Left lung (tissue), 4 donors: ENCODE measurements at regions not wholly inside any gene's neighbourhood (a gene's known extent, or its start where the extent isn't known, plus 50 kb on each side); places are given as distances from the start of the nearest gene placed in this dataset.

Source experiments
- ATAC-seq: fragments of 200-7000 bp; cut with Tn5 transposase; one replicate; pipeline ENCODE4 v1.9.1; 2020; ENCODE audit warnings: moderate library complexity
- DNase-seq, 4 donors: peaks; one replicate each; pipeline ENCODE4 v3.0.0-alpha.2; 2013 to 2020
- H3K27ac ChIP-seq, 2 donors: fragments of 200-600 bp; sonication (generic) in 1 of 2; one replicate each; pipeline versions ENCODE4 v1.5.0 to v1.8.0; 2020 to 2021
- H3K27me3 ChIP-seq, 2 donors: fragments of 200-600 bp; sonication (generic) in 1 of 2; one replicate each; pipeline versions ENCODE4 v1.5.0 to v1.8.0; 2020 to 2021
- H3K36me3 ChIP-seq, 2 donors: fragments of 200-600 bp; sonication (generic) in 1 of 2; one replicate each; pipeline versions ENCODE4 v1.5.0 to v1.8.0; 2020 to 2021
- H3K4me1 ChIP-seq, 2 donors: fragments of 200-600 bp; one replicate each; pipeline ENCODE4 v1.8.0; 2021
- H3K4me3 ChIP-seq, 2 donors: fragments of 200-600 bp; sonication (generic) in 1 of 2; one replicate each; pipeline versions ENCODE4 v1.5.0 to v1.8.0; 2020 to 2021; ENCODE audit warnings: mild to moderate bottlenecking in 1 of 2
- H3K9me3 ChIP-seq, 2 donors: fragments of 200-600 bp; sonication (generic) in 1 of 2; one replicate each; pipeline versions ENCODE4 v1.5.0 to v1.8.0; 2020 to 2021
- intact Hi-C, 2 donors: fragments of 100-400 bp; cut with DNase I; formaldehyde crosslinking; loops; one replicate each; pipeline versions ENCODE4 v1.11.2 to v1.14.2; 2022
- TF ChIP-seq, protein P1 (sequence below), 2 donors: fragments of 200-600 bp; sonication (generic) in 1 of 2; IDR thresholded peaks; one replicate each; pipeline versions ENCODE4 v1.5.0 to v1.8.0; 2021; ENCODE audit warnings: antibody characterized with exemption in 2 of 2
- donor health status: DM: no; HTN: yes; CAD: no.
- donor health status: DM: no; HTN: no; CAD: no.

DNA sequence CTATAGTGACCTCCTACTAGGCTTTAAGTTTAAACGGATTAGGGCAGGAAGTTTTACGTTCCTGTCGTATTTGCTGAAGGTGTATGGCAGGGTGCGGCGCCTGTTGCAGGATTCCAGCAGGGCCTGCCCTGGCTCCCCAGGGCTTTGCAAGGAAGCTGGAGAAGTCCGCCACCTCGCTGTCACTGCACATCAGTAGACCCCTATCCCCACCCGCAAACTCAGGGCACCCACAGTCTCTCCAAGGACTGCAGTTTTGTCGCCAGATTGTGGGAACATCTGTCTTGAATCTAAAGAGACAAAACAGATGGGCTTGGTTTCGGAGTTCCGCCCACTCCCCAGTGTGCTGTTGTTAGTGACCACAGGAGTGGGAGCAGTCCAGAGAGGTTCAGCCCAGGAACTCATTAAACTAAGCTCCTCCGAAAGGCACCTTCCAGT is 110.8 kb downstream of the CDC7 start:
- Histone ChIP-seq H3K36me3 (no peaks in the 10 kb centered on the region), H3K27me3 (no peaks in the 10 kb centered on the region), H3K9me3 (no peaks in the 10 kb centered on the region), H3K4me1 (no peaks in the 10 kb centered on the region), H3K27ac (no peak overlapping the region), H3K4me3 (no peak overlapping the region)
- TF ChIP-seq, protein P1, sequence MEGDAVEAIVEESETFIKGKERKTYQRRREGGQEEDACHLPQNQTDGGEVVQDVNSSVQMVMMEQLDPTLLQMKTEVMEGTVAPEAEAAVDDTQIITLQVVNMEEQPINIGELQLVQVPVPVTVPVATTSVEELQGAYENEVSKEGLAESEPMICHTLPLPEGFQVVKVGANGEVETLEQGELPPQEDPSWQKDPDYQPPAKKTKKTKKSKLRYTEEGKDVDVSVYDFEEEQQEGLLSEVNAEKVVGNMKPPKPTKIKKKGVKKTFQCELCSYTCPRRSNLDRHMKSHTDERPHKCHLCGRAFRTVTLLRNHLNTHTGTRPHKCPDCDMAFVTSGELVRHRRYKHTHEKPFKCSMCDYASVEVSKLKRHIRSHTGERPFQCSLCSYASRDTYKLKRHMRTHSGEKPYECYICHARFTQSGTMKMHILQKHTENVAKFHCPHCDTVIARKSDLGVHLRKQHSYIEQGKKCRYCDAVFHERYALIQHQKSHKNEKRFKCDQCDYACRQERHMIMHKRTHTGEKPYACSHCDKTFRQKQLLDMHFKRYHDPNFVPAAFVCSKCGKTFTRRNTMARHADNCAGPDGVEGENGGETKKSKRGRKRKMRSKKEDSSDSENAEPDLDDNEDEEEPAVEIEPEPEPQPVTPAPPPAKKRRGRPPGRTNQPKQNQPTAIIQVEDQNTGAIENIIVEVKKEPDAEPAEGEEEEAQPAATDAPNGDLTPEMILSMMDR (IDR thresholded peaks at IDR 0.05): no peak
- intact Hi-C loops: no loop called here
- ATAC-seq: peak; percentile 75
- peak in 1 of 4 donors; percentile 35 for DNase-seq

GRCh38 chr1:91613595-91613994 is 112.9 kb downstream of the CDC7 start:
- DNase-seq (no peak), ATAC-seq (no peak)
- H3K9me3 ChIP-seq: no peaks in the 10 kb centered on the region
- no peak overlapping the region for H3K4me3 ChIP-seq
- intact Hi-C loops: no loop called here
- TF ChIP-seq, protein P1 (IDR thresholded peaks at IDR 0.05): no peak
- H3K36me3 ChIP-seq: no peaks in the 10 kb centered on the region
- H3K27ac ChIP-seq: no peak overlapping the region
- no peaks in the 10 kb centered on the region for H3K4me1 ChIP-seq
- H3K27me3 ChIP-seq: no peaks in the 10 kb centered on the region

DNA sequence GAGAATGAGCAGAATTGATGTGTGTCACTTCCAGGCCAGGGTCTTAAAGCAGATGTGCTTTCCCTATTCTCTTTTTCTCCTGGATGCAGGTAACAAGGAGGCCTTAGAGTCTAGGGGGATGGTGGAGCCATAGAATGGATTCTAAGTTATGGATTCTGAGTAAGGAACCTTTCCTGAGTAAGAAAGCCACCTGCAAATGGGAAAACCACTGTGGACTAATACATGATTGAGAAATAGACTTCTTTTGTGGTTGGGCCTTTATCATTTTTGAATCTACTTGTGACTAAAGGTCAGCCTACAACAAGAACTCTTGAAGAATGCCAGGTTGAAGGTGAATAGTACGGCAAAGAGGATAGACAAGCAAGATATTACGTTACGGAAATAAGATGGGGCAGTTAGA is 116.1 kb downstream of the CDC7 start:
- H3K36me3 ChIP-seq: no peaks in the 10 kb centered on the region
- no peaks in the 10 kb centered on the region for H3K4me1 ChIP-seq
- no peaks in the 10 kb centered on the region for H3K9me3 ChIP-seq
- no peaks in the 10 kb centered on the region for H3K27me3 ChIP-seq
- H3K4me3 ChIP-seq: no peak overlapping the region
- ATAC-seq (peak; percentile 35), DNase-seq (no peak)
- TF ChIP-seq, protein P1 (IDR thresholded peaks at IDR 0.05): no peak
- intact Hi-C loops: no loop called here
- H3K27ac ChIP-seq: no peak overlapping the region

DNA sequence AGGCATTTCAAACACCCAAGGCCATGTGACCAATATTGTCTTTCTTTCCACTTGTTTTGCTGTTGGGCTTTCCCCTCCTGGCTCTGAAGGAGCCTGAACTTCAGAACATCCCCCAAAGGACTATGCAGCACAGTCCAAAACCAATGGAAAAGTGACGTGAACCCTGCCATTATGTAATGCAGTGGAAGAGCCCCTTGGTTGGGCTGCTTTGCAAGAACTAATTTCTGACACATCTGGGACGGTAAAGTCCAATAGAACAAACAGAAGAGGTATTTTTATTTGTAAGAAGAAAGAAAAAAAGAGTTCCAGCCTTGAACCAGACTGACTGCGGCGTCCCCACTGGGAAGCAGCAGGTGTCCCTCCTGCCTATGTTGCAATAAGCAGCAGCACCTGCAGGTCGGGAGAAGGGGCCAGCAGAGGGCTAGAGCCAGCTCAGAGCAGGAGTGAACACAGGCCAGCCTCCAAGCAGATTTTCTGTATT is 116.7 kb downstream of the CDC7 start:
- Histone ChIP-seq H3K36me3 (no peaks in the 10 kb centered on the region), H3K27ac (no peak overlapping the region), H3K27me3 (no peaks in the 10 kb centered on the region), H3K4me3 (no peak overlapping the region), H3K9me3 (no peaks in the 10 kb centered on the region), H3K4me1 (no peaks in the 10 kb centered on the region)
- intact Hi-C loops: no loop called here
- ATAC-seq (peak; percentile 90), DNase-seq (peak in 2 of 4 donors; percentile 41 to 81)
- TF ChIP-seq, protein P1 (IDR thresholded peaks at IDR 0.05): no peak

DNA sequence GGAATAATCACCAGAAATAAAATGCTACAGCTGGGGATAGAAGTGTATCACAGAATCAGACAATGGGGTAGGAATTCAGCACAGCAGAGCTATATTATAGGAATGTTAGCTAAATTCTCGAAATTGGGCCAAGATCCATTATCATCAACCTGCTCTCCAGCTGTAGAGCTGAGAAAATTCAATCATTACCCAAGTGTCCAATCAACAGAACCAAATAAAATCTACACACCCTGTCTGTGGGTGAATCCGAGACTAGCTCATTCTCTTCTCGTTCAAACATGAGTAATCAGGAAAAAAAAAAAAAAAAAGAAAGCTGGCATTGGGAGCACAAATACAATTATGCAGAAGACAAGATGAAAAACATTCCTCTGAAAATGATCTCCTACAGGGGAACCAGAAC is 119.2 kb downstream of the CDC7 start:
- no peaks in the 10 kb centered on the region for H3K36me3 ChIP-seq
- no peak overlapping the region for H3K4me3 ChIP-seq
- intact Hi-C loops: no loop called here
- no peak for ATAC-seq
- no peak for DNase-seq
- no peaks in the 10 kb centered on the region for H3K9me3 ChIP-seq
- TF ChIP-seq, protein P1 (IDR thresholded peaks at IDR 0.05): no peak
- no peak overlapping the region for H3K27ac ChIP-seq
- H3K27me3 ChIP-seq: no peaks in the 10 kb centered on the region
- no peaks in the 10 kb centered on the region for H3K4me1 ChIP-seq
